Upper lobe of left lung (tissue), 6 donors: ENCODE measurements at regions not wholly inside any gene's neighbourhood (a gene's known extent, or its start where the extent isn't known, plus 50 kb on each side); places are given as distances from the start of the nearest gene placed in this dataset.

Experiments used
- ATAC-seq, 2 donors: fragments of 200-7000 bp; cut with Tn5 transposase; one replicate each; pipeline ENCODE4 v1.9.1; 2022; ENCODE audit warnings: mild to moderate bottlenecking in 2 of 2, moderate library complexity in 2 of 2; ENCODE audit not compliant: low FRiP score in 2 of 2
- DNase-seq, 2 donors: peaks; one replicate each; pipeline ENCODE4 v3.0.0-alpha.2; 2019 to 2020
- H3K27ac ChIP-seq, 4 donors: fragments of 200-600 bp; sonication (generic); one replicate each; pipeline ENCODE4 v1.5.1; 2016 to 2019
- H3K27me3 ChIP-seq, 4 donors: fragments of 200-600 bp; sonication (generic); one replicate each; pipeline ENCODE4 v1.5.1; 2017 to 2019
- H3K36me3 ChIP-seq, 4 donors: fragments of 200-600 bp; sonication (generic); one replicate each; pipeline ENCODE4 v1.5.1; 2016 to 2019
- H3K4me1 ChIP-seq, 4 donors: fragments of 200-600 bp; sonication (generic); one replicate each; pipeline ENCODE4 v1.5.1; 2018 to 2019
- H3K4me3 ChIP-seq, 4 donors: fragments of 200-600 bp; sonication (generic); one replicate each; pipeline ENCODE4 v1.5.1; 2017 to 2019; ENCODE audit warnings: mild to moderate bottlenecking in 2 of 4, moderate library complexity in 1 of 4
- H3K9me3 ChIP-seq, 4 donors: fragments of 200-600 bp; sonication (generic); one replicate each; pipeline ENCODE4 v1.5.1; 2018 to 2019
- CTCF ChIP-seq, 6 experiments: fragments of 450-650 bp in 4 of 6; fragments of 200-600 bp in 2 of 6; sonication (generic) in 2 of 6; IDR thresholded peaks; one replicate each; pipeline ENCODE4 v1.5.1; 2016 to 2019; ENCODE audit warnings: antibody characterized with exemption in 6 of 6
- EP300 ChIP-seq, 4 donors: sonication (generic); formaldehyde crosslinking; IDR thresholded peaks; one replicate each; pipeline ENCODE4 v1.5.1; 2017; ENCODE audit warnings: antibody characterized with exemption in 4 of 4, control low read depth in 2 of 4
- POLR2A ChIP-seq, 4 donors: fragments of 450-650 bp; IDR thresholded peaks; one replicate each; pipeline ENCODE4 v1.5.1; 2016 to 2017; ENCODE audit warnings: antibody characterized with exemption in 4 of 4, mild to moderate bottlenecking in 2 of 4
- POLR2AphosphoS5 ChIP-seq, 2 donors: sonication (generic); formaldehyde crosslinking; IDR thresholded peaks; one replicate each; pipeline ENCODE4 v1.5.1; 2017; ENCODE audit warnings: antibody characterized with exemption in 2 of 2
- WGBS, 2 donors: methylation state at CpG; one replicate each; pipeline ENCODE4 v1.1.5; 2017 to 2018; 5-methylcytosine and 5-hydroxymethylcytosine counted together
- donor health status: DM: no; HTN: no; CAD: no; lungs with moderate emphysema.
- donor health status: DM: no; HTN: yes; CAD: no; lungs with severe emphysema.

GRCh38 chr15:25534293-25534692 is 95.5 kb upstream of the UBE3A start:
- H3K27me3 ChIP-seq = no peaks in the 10 kb centered on the region
- 89 to 92% methylated on average over 6 of the region's 6 CpGs for WGBS, 2 donors
- no peak for DNase-seq
- ATAC-seq = no peak
- TF ChIP-seq CTCF (IDR thresholded peaks at IDR 0.05) = no peak
- TF ChIP-seq EP300 (IDR thresholded peaks at IDR 0.05) = no peak
- TF ChIP-seq POLR2A (IDR thresholded peaks at IDR 0.05) = no peak
- no peak for TF ChIP-seq POLR2AphosphoS5 (IDR thresholded peaks at IDR 0.05)
- H3K4me3 ChIP-seq = no peak overlapping the region
- no peak overlapping the region for H3K27ac ChIP-seq
- no peaks in the 10 kb centered on the region for H3K36me3 ChIP-seq
- no peaks in the 10 kb centered on the region for H3K4me1 ChIP-seq
- no peaks in the 10 kb centered on the region for H3K9me3 ChIP-seq

GRCh38 chr15:25532269-25533140 is 93.7 kb upstream of the UBE3A start:
- Histone ChIP-seq H3K36me3 (no peaks in the 10 kb centered on the region), H3K27ac (no peak overlapping the region), H3K4me3 (no peak overlapping the region), H3K27me3 (no peaks in the 10 kb centered on the region), H3K9me3 (no peaks in the 10 kb centered on the region), H3K4me1 (no peaks in the 10 kb centered on the region)
- ATAC-seq (no peak), DNase-seq (no peak)
- TF ChIP-seq CTCF (IDR thresholded peaks at IDR 0.05) (no peak), EP300 (IDR thresholded peaks at IDR 0.05) (no peak), POLR2A (IDR thresholded peaks at IDR 0.05) (no peak), POLR2AphosphoS5 (IDR thresholded peaks at IDR 0.05) (no peak)
- WGBS, 2 donors = 60 to 71% methylated on average over 4 of the region's 4 CpGs

GRCh38 chr15:25529774-25530173 is 91.0 kb upstream of the UBE3A start:
- no peak for DNase-seq
- H3K4me1 ChIP-seq = no peaks in the 10 kb centered on the region
- H3K27ac ChIP-seq = no peak overlapping the region
- TF ChIP-seq POLR2A (IDR thresholded peaks at IDR 0.05) = no peak
- no peak for TF ChIP-seq CTCF (IDR thresholded peaks at IDR 0.05)
- no peak for TF ChIP-seq EP300 (IDR thresholded peaks at IDR 0.05)
- no peak for TF ChIP-seq POLR2AphosphoS5 (IDR thresholded peaks at IDR 0.05)
- H3K27me3 ChIP-seq = no peaks in the 10 kb centered on the region
- no peak for ATAC-seq
- no peaks in the 10 kb centered on the region for H3K9me3 ChIP-seq
- WGBS, 2 donors = 74 to 93% methylated on average over 3 of the region's 3 CpGs
- H3K4me3 ChIP-seq = no peak overlapping the region
- no peaks in the 10 kb centered on the region for H3K36me3 ChIP-seq

- H3K9me3 ChIP-seq = peaks cover 0 to 5% (median 0%) of the 10 kb centered on the region in 4 donors
- no peaks in the 10 kb centered on the region for H3K36me3 ChIP-seq
- 64 to 68% methylated on average over 3 of the region's 3 CpGs for WGBS, 2 donors
- H3K27me3 ChIP-seq = no peaks in the 10 kb centered on the region
- H3K27ac ChIP-seq = no peak overlapping the region
- DNase-seq (no peak), ATAC-seq (no peak)
- H3K4me3 ChIP-seq = no peak overlapping the region
- no peaks in the 10 kb centered on the region for H3K4me1 ChIP-seq
- no peak for TF ChIP-seq CTCF (IDR thresholded peaks at IDR 0.05)
- TF ChIP-seq EP300 (IDR thresholded peaks at IDR 0.05) = no peak
- no peak for TF ChIP-seq POLR2AphosphoS5 (IDR thresholded peaks at IDR 0.05)
- TF ChIP-seq POLR2A (IDR thresholded peaks at IDR 0.05) = no peak
Observed at GRCh38 chr15:25527118-25527517, 88.3 kb upstream of the UBE3A start.

- no peaks in the 10 kb centered on the region for H3K4me1 ChIP-seq
- WGBS, 2 donors = 50 to 71% methylated on average over 8 of the region's 8 CpGs
- ATAC-seq (peak in 1 of 2 donors; percentile 68), DNase-seq (peak in 1 of 2 donors; percentile 57)
- TF ChIP-seq POLR2AphosphoS5 (IDR thresholded peaks at IDR 0.05) = peak in 1 of 2 donors; percentile 24
- TF ChIP-seq EP300 (IDR thresholded peaks at IDR 0.05) = peak in 1 of 4 donors; percentile 13
- TF ChIP-seq CTCF (IDR thresholded peaks at IDR 0.05) = no peak
- H3K9me3 ChIP-seq = peaks cover 0 to 5% (median 0%) of the 10 kb centered on the region in 4 donors
- H3K4me3 ChIP-seq = no peak overlapping the region
- H3K27me3 ChIP-seq = no peaks in the 10 kb centered on the region
- H3K27ac ChIP-seq = no peak overlapping the region
- H3K36me3 ChIP-seq = no peaks in the 10 kb centered on the region
Observed at GRCh38 chr15:25525741-25526140, 86.9 kb upstream of the UBE3A start.
